ENCODE measurements at regions not wholly inside any gene's neighbourhood (a gene's known extent, or its start where the extent isn't known, plus 50 kb on each side); places are given as distances from the start of the nearest gene placed in this dataset.

GRCh38 chr5:87051502-87052113 lies 216.1 kb upstream of the RASA1 start:
- TF ChIP-seq ZNF274 (IDR thresholded peaks at IDR 0.05; ENCODE audit: low read depth, low read length): no peak
- H3K4me3 ChIP-seq (ENCODE audit: low read length): no peak overlapping the region

DNA sequence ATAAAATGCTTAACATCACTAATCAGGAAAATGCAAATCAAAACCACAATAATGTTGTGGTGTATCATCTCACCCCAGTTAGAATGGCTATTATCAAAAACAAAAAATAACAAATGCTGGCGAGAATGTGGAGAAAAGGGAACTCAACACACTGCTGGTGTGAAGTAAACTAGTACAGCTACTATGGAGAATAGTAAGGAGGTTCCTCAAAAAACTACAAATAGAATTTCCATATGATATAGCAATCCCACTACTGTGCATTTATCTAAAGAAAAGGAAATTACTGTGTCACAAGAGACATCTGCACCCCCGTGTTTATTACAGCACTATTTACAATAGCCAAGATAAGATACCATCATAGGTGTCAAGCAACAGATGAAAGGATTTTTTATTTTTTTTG lies 214.5 kb upstream of the RASA1 start:
- H3K4me3 ChIP-seq (ENCODE audit: low read length): no peak overlapping the region
- TF ChIP-seq ZNF274 (IDR thresholded peaks at IDR 0.05; ENCODE audit: low read depth, low read length): no peak

- TF ChIP-seq ZNF274 (IDR thresholded peaks at IDR 0.05; ENCODE audit: low read depth, low read length): no peak
- no peak overlapping the region for H3K4me3 ChIP-seq (ENCODE audit: low read length)
Measured at GRCh38 chr5:87054821-87055220, 212.9 kb upstream of the RASA1 start.

- no peak for TF ChIP-seq ZNF274 (IDR thresholded peaks at IDR 0.05; ENCODE audit: low read depth, low read length)
- no peak overlapping the region for H3K4me3 ChIP-seq (ENCODE audit: low read length)
Measured at GRCh38 chr5:87061046-87061445, 206.6 kb upstream of the RASA1 start.

DNA sequence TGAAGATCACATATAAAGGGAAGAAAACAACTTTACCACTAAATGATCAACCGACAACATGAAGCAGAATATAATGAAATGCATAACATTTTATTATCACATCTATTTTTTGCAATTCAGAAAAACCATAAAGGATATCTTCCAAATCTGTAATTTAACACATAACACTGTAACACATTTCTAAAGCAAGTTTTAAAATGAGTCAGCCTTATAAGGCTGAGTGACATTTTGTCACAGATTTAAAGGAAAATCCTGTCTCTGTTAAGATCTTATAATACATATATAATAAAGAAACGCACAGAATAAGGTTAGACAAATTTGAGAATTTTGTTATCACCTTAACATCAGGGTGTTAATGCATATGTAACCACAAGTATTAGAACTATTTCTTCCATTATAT lies 198.4 kb upstream of the RASA1 start:
- TF ChIP-seq ZNF274 (IDR thresholded peaks at IDR 0.05; ENCODE audit: low read depth, low read length): no peak
- no peak overlapping the region for H3K4me3 ChIP-seq (ENCODE audit: low read length)

DNA sequence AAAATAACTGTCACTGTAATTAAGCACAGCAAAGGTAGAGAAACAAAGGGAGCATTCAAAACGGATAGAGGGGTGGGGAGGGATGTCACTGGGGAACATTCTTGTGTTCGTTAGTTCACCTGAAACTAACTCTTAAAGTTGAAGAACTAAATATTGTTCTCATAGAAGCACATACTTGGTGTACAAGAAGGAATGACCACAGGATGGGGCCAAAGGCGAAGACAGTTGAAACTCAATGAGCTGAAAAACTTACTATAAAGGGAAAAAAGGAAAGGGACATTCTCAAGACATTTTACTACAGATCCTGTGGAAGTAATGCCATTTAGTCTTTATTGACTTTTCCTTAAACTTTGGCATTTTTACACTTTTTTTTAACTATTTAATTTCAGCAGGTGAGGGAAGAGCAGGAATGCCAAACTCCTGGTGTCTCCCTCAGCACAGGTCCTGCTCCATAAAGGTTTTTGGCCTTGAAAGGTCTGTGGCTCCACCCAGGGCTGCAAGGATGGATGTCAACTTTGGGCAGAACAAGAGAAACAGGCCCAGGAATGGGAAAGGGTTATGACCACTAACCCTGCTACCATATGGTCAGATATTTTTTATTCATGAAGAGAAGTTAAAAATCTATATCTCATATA lies 197.6 kb upstream of the RASA1 start:
- no peak for TF ChIP-seq ZNF274 (IDR thresholded peaks at IDR 0.05; ENCODE audit: low read depth, low read length)

GRCh38 chr5:87074072-87074471 lies 193.6 kb upstream of the RASA1 start:
- no peak for TF ChIP-seq ZNF274 (IDR thresholded peaks at IDR 0.05; ENCODE audit: low read depth, low read length)
- H3K4me3 ChIP-seq (ENCODE audit: low read length): no peak overlapping the region

More for the DNA sequence above, 197.6 kb upstream of the RASA1 start:
- H3K4me3 ChIP-seq (ENCODE audit: low read length): no peak overlapping the region

DNA sequence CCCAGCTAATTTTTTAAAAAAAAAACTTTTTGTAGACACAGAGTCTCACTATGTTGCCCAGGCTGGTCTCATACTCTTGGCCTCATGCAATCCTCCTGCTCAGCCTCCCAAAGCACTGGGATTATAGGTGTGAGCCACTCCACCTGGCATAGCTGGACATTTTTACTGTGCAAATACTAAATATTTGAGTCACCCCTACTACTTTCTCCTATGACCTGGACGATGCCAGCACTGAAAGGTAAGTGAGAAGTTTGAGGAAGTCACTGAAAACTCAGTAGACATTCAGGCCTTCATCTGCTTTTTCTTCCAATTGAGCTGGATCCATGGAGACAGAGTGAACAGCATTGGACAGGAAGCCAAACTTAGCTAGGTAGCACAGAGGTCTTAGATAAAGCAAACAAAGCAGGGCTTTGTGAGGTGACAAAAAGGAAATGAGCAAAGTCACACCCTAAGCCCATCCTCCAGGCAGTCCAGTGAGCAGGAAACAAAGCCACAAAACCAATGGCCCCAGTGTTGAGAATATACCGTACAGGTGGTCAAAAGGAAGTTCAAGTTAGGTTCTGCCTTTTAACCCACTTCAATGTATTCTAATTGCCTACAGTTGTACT lies 192.6 kb upstream of the RASA1 start:
- peak overlapping the region; percentile 29; the same call in 1 of the 2 replicates for H3K4me3 ChIP-seq (ENCODE audit: low read length)
- TF ChIP-seq ZNF274 (IDR thresholded peaks at IDR 0.05; ENCODE audit: low read depth, low read length): no peak

DNA sequence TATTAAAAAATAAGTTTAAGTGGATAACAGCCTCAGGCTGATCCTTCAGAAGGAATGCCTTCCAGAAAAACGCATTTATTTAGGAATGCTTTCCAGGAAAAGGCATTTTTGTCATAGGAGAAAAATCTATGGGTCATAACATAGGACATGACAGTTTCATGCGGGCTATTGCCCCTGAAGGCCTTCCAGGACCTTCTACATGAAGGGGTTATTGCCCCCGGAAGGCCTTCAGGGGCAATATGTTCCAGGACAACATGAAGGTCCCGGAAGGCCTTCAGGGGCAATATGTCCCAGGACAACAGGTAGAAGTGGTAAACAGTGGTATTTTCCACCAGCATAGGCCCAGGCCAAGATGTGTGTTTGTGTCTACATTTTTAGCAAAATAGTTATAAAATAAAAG lies 191.3 kb upstream of the RASA1 start:
- no peak overlapping the region for H3K4me3 ChIP-seq (ENCODE audit: low read length)
- no peak for TF ChIP-seq ZNF274 (IDR thresholded peaks at IDR 0.05; ENCODE audit: low read depth, low read length)

DNA sequence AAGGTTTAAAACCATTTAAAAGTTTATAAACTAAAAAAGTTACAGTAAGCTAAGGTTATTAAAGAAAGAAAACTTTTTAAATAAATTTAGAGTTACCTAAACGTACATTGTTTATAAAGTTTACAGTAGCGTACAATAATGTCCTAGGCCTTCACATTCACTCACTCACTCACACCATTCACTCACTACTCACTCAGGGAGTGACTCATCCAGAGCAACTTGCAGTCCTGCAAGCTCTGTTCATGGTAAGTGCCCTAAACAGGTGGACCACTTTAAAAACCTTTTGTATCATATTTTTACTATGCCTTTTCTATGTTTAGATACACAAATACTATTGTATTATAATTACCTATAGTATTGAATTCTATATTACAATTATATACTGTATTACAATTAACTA lies 190.8 kb upstream of the RASA1 start:
- TF ChIP-seq ZNF274 (IDR thresholded peaks at IDR 0.05; ENCODE audit: low read depth, low read length): no peak
- no peak overlapping the region for H3K4me3 ChIP-seq (ENCODE audit: low read length)

DNA sequence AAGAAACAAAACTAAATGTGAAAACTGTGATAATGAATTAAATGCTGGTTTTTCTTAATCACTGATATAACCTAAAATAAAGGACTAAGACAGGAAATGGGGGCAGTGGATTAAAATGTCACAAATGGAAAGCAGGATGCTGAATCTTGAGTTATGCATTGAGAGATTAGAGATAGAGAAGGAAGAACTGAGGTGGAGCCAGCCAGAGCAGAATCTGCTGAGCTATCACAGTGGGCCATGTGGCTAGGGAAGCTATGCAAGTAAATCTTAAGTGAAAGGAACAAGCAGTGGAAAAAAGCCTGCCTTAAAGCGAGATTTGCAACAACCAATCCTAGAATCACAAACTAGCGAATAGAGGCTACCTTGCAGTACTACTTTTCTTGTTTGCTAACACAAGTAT lies 188.5 kb upstream of the RASA1 start:
- TF ChIP-seq ZNF274 (IDR thresholded peaks at IDR 0.05; ENCODE audit: low read depth, low read length): no peak
- H3K4me3 ChIP-seq (ENCODE audit: low read length): no peak overlapping the region

GRCh38 chr5:87081016-87081415 lies 186.7 kb upstream of the RASA1 start:
- no peak for TF ChIP-seq ZNF274 (IDR thresholded peaks at IDR 0.05; ENCODE audit: low read depth, low read length)
- H3K4me3 ChIP-seq (ENCODE audit: low read length): no peak overlapping the region

DNA sequence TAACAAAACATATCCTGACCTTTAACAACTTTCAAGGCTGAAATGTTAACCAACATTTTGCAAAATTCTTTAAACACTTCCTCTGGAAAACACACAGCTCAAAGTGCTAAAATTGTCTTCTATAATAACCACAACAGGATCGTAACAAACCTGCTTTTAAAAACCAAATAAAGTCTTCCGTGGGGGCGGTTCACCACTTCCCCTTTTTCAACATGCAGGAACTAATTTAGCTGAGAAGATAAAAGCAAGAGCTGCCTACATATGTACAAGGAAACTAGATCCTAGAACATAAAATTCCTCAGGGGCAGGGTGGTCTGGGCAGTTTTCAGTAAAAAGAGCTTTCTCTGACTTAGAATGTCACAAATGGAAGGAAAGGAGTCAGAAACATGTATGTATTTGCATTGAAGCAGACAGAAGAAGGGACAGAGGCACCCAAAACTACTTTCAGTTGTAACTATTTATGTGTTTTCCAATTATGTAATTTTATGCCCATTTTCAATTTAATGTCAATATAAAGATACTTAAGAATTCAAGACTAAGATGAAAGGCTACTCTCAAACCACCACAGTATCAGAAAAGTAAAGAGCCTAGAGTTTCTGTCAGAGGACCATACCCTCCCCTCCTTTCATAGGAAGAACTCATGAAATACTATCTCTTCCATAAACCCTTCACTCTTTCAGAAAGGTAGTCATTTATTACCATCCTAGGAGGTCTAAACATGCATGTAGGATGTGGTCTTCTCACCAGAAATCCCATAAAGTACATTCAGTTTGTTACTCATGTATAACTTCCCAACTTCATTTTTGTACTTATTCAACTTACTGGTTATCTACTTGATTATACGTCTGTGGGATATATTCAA lies 185.9 kb upstream of the RASA1 start:
- no peak overlapping the region for H3K4me3 ChIP-seq (ENCODE audit: low read length)
- TF ChIP-seq ZNF274 (IDR thresholded peaks at IDR 0.05; ENCODE audit: low read depth, low read length): no peak

GRCh38 chr5:87094347-87094746 lies 173.3 kb upstream of the RASA1 start:
- no peak for TF ChIP-seq ZNF274 (IDR thresholded peaks at IDR 0.05; ENCODE audit: low read depth, low read length)
- no peak overlapping the region for H3K4me3 ChIP-seq (ENCODE audit: low read length)

All from GM08714 (cell line).